GM21717 (cell line): ENCODE measurements at regions not wholly inside any gene's neighbourhood (a gene's known extent, or its start where the extent isn't known, plus 50 kb on each side); places are given as distances from the start of the nearest gene placed in this dataset.
"Not testable (repeated sequence)": the region's sequence is repeated elsewhere in the genome, so short reads cannot be mapped to it uniquely, and the experiment has no call there.

Experiments used
- ATAC-seq: cut with Tn5 transposase; IDR thresholded peaks from one replicate; pipeline ENCODE4 v1.9.1; 2021; ENCODE audit warnings: mild to moderate bottlenecking, moderate library complexity; ENCODE audit not compliant: unreplicated experiment

DNA sequence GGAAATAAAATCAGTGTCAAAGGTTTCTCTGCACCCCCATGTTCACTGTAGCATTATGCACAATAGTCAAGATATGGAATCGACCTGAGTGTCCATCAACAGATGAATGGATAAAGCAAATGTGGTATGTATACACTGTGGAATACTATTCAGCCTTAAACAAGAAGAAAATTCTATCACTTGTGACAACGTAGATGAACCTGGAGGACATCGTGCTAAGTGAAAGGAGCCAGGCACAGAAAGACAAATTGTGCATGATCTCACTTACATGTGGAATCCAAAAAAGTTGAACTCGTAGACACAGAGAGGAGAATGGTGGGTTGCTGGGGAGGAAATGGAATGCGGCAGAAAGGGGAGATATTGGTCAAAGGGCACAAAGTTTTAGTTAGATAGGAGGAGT is 136.3 kb upstream of the ESR1 start:
- ATAC-seq = no peak

DNA sequence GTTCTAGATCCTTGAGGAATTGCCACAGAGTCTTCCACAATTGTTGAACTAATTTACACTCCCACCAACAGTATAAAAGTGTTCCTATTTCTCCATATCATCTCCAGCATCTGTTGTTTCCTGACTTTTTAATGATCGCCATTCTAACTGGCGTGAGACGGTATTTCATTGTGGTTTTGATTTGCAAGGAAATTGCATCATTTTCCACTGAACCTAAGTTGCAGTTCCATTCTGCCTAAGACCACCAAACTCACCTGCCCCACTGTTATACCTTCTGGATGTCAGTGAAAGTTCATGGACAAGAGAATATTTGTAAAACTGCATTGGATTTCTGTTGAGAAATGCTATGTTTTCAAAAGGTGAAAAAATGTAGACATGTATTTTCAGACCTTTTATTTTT is 132.9 kb upstream of the ESR1 start:
- no peak for ATAC-seq

DNA sequence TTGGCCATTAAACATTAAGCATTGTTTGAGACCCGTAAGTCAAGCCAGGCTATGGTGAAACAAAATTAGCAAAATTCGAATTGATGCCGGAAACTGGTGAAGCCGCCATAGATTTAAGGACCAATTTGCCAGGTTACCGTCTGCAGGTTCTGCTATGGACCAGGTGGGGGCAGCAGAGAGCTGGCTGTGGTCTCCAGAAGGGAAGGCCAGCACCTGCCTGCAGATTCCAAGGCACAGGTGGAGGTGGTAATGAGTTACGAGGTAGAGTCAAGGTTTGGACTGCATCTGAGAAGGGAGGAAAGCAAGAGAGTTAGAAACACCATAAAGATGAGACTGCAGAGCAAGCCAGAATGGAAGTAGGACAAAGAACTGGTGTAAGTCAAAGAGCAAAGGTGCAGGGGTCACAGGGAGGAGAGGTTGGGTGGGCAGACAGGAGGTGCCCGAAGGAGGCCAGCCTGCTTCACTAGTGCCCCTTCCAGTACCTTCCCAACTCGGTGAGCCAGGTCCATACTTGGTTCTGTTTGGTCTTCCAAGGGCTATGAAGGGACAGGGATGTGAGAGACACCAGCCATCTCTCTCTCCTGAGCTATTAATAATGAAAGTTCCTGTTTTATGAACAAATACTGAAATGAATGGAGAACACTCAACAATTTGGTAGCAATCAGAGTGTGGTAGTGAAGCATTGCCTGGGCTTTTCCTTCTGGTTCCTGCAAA is 131.6 kb upstream of the ESR1 start:
- peak; percentile 96 for ATAC-seq

DNA sequence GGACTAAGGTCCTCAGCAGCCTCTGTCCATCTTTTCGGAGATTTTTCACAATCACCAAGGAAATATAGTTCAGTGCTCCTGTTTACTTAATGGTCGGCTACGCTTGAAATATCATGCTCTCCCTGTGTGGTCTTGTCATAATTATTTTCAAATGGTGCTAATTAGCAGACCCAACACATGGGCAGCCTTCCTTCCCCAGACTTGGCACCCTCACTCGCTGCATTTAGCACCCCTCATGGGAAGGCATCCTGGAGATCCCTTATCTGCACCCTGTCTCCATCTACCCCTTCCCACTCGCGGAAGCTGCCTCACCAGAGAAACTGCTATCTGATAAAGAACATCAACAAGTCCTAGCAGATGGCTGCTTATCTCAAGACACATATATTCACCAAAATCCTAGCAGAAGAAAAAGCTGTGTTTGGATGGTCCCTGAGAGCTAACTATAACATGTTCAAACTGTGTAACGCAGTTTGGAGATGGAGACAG is 131.0 kb upstream of the ESR1 start:
- no peak for ATAC-seq

DNA sequence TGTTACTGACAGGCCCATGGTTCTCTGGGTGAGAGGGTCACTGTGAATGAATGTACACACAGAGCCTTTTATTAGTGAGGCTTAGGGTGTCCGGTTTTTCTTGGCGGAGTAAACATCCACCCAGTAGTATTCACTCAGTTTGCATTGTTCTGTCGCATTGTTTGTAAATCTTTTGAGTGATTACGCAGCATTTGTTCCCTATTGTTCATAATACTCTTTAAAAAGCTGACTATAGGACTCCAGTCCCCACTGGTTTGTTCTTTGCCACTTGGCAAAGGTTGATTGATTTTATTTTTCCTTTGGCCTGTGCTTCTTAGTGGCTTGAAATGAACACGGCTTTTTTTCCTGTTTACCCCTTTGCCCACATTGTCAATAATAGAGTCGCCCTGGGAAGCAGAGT is 130.1 kb upstream of the ESR1 start:
- ATAC-seq = no peak

DNA sequence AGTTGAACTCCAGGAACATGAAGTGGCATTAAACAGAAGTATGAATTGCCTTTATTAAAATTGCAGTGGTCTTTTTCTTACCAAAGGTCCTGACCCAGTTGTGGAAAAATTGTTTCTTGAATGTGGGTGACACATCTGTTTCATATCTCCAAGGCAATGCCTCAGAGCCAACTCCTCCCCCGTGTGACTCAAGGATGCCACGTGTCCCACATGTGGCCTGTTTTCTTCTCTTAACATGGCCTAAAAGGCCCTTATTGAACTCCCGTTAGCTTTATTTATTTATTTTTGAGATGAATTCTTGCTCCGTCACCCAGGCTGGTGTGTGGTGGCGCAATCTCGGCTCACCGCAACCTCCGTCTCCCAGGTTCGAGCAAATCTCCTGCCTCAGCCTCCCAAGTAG is 128.4 kb upstream of the ESR1 start:
- ATAC-seq = no peak

DNA sequence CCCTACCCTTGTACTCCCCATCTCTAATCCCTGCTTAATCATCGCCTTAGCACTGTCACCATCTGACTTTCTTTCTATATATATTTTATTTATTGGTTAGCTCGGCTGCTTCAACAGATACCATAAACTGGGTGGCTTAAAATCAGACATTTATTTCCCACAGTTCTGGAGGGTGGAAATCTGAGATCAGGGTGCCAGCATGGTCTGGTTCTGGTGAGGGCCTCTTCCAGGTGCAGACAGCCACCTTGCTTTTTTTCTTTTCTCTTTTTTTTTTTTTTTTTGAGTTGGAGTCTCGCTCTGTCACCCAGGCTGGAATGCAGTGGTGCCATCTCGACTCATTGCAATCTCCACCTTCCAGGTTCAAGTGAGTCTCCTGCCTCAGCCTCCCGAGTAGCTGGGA is 127.5 kb upstream of the ESR1 start:
- ATAC-seq = no peak

DNA sequence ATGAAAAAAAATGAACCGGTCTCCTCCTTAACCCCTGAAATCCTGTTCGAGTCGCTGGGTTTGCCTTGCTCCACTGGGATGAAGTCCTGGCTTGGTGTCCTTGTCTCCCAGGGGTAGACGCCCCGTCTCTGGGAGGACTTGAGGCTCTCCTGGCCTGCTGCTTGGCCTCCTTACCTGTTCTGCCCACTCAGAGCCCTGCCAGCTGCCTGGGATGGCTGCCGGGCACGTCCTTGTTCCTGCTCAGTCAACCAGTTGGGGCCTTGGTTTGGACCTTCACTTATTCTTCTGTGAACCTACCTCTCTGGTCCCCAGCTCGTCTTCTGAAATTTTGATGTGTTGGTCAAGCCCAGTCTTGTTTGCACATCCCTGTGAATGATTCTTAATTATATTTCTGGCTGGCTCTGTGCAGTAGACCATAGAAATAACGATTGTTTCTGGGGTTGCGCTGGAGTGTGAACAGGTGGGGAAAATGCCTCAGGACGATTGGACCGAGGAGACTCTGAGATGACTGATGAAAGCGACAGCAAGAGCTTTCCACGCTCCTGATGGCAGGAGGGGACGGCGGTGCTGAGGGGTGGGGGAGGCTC is 126.5 kb upstream of the ESR1 start:
- ATAC-seq = no peak

DNA sequence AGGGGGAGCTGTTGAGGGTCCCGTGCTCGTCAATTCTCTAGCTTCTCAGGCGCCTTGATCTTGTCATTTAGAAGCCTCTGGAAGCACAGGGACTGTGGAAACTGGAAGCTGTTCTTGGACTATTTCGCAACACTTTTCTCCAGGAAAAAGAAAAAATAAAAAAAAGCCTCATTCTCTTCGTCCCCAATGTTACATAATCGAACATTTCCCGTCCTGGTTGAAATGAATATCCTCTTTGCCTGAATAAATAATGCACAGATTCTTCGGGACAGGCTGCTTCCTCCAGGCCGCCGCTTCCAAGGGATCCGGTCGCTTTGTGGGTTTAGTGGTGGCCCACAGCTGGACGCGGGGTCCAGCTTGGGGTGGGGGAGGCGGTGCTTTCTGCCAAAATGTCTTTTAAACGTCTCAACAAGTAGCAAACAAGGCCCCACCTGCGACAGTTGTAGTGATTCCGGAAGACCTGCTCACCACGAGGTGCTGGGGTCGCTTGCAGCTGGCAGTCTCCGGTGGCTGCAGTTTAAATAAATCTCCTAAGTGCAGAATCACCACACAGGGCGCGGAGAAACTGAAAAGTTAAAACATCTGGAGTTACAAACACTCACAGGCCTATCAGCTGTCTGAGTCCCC is 125.9 kb upstream of the ESR1 start:
- no peak for ATAC-seq

DNA sequence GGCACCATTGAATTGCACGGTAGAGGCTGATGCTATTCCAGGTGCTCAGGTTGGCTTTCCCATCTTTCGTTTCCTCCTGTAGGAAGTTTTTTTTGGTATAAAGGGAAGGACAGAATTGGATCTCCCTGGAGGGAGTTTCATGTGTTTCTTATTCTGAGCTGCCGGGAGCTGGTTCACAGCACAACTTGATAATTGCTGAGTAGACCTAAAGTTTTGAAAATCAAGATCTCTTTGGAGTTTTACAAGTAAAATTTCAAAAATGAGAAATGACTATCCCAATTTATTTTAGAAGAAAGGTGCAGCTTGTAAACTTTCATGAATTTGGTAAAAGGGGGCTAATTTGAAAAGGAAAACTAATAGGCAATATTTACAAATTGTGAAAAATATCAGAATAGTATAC is 125.2 kb upstream of the ESR1 start:
- ATAC-seq = no peak

DNA sequence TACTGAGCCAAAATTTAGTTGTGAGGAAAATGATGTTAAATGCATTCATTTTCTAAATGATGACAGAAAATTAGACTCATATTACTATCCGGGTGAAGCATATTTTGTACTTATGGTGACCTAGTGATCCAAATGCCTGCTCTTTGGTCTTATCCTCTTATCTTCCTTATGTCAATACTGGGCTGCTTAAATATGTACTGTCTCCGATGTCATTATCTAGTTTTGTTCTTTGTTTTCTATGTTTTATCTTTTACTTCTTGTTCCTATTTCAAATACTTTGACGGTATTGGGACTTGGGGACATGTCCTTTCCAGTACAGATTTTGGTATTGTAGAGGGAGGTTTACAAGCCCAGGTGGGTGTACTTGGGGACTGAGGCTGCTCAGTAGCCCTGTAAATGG is 124.6 kb upstream of the ESR1 start:
- ATAC-seq = no peak

DNA sequence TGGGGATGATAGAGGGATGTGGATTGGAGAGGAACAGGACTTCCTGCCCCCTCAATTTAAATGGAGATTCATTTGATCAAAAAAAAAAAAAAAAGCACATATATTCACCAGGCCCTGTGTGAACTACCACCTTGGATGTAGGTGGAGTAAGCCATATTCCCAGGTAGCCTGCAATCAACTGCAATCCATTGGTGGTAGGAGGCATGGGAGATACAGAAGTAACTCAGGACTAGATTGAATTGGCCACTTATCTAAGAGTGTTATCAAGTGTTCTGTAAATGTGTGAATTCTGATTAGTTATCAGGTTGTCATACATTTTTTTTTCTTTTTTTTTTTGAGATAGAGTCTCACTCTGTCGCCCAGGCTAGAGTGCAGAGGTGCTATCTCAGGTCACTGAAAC is 124.1 kb upstream of the ESR1 start:
- ATAC-seq = no peak

DNA sequence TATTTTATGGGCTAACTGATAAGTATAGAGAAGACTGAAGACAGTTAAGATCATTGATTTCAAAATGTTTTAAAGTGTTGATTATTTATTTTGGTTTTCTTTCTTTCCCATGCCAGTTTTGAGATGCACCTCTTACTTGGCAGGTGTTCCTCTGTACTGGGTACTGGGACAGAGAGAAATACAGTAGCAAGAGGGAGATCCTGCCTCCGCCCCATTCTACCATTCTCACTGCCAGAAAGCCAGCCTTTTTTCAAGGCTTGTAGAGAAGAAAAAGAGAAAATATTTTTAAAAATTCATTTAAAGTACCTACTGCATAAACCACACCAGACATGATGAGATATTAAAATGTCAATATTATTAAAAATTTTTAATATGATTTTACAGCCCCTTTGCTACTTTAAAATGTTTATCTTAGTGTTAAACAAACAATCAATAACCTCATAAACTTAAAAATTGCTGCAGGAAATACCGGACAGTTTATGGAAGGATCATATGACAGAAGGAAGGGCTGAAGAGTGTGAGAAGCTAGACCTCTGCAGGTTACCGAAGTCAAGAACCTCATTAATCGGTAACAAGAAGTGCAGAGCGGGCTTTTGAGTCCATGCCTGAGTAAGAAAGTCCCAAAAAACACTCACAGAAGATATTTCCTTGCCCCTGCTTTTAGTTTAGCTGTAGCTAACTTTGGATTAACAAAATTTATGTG is 117.8 kb upstream of the ESR1 start:
- ATAC-seq = no peak

DNA sequence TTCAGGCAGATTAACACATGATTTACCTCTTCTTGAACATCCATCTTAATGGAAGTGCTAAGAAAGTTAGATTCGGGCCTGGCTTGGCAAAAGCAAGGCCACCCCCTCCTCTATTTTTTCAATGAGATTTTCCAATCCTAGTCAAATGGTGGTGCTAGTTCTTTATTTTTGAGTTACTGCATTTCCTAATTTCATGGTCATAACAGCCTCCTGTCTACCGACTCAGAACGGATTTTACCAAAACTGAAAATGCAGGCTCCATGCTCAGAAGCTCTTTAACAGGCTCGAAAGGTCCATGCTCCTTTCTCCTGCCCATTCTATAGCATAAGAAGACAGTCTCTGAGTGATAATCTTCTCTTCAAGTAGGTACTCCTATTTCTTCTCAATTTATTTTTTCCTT is 117.2 kb upstream of the ESR1 start:
- peak; percentile 44 for ATAC-seq

DNA sequence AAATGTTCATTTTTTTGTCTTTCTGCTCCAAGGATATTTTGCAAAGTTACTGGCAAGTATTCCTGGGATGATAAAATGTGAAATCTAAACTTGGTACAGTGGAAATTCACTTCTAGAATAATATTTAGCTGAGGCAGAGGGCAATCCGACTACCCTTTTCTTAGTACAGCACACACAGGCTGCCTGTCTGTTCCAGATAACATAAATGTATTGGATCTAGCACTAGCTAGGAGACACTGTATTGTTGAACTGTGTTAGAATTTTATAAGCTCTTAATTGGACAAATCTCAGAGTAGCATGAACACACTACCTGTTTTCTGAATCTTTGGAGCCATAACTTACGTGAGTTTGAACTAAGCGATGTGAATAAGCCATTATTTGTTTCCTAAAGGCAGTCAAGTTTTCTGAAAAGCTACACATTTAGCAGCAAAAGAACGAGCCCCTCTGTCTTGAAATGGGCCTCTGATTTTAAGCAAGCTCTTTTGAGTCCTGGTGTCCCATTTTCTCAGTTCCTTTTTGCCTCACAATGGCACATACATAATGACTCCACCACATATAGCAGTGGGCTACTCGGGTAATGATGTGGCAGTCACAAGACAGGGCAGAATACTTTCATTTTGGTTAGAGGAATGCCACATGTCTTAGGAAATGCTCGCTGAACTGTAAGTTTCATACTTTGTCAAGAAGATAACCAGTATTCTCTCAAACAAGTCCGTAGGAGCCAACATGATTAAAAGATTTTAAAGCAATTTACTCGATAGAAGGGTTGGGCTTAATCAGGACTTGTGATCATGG is 116.5 kb upstream of the ESR1 start:
- ATAC-seq = peak; percentile 98

DNA sequence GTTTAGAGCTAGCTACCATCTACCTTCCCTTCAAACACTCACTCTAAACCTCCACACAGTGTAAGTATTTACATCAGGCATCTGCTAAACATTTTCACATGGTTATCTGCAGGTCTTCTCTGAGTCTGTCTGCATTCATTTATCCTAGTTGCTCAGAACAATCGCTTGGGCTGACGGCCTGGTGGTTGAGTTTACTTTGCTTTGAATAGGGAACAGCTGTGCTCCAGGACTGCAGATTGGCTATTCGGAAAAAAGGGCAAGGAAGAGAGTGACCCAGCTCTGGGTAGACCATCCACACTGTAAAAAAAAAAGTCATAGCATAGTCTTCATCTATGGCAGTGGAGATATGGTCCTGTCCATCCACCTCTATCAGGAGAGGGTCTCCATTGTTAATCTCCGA is 115.3 kb upstream of the ESR1 start:
- ATAC-seq = no peak

DNA sequence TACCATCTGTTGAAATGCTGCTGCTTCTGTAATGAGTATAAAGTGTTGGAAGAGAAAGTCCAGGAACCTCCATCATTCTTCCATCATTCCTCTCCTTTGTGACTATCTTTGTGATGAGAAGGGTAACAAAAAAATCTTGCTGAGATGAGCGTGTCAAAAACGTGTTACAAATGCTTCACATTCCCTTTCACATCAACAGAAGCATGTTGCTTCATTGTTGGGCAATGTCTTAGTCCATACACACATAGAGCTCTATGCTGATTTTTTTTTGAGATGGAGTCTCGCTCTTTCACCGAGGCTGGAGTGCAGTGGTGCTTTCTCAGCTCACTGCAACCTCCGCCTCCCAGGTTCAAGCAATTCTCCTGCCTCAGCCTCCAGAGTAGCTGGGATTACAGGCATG is 114.1 kb upstream of the ESR1 start:
- ATAC-seq = no peak

DNA sequence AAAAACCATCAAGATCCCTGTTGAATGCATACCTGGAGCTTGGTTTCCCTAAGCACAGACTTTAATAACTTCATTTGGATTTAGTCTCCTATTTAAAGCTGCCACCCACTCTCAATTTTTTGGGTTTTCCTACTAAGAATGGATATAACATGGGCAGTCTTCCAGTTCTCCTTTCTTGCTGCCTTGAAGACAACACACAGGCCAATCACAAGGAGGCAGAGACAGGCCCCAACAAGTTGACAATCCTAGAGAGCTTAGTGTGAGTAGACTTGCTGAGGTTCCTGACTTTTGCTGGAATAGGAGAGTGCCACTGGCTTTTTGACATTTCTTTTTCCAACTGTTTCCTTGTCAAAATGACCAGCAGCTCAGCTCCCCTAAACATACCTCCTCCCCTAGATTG is 112.3 kb upstream of the ESR1 start:
- ATAC-seq = no peak

DNA sequence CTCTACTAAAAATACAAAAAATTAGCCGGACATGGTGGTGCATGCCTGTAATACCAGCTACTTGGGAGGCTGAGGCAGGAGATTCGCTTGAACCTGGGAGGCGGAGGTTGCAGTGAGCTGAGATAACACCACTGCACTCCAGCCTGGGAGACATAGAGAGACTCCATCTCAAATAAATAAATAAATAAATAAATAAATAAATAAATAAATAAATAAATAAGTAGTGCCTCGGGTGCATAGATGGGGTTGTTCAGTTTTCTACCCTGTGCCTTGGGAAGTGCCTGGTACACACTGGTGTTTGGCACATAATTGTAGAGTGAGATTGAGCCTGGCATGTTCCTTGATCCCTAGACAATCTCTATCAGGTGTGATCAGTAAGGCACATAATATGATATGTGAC is 111.2 kb upstream of the ESR1 start:
- ATAC-seq = not testable (repeated sequence)

DNA sequence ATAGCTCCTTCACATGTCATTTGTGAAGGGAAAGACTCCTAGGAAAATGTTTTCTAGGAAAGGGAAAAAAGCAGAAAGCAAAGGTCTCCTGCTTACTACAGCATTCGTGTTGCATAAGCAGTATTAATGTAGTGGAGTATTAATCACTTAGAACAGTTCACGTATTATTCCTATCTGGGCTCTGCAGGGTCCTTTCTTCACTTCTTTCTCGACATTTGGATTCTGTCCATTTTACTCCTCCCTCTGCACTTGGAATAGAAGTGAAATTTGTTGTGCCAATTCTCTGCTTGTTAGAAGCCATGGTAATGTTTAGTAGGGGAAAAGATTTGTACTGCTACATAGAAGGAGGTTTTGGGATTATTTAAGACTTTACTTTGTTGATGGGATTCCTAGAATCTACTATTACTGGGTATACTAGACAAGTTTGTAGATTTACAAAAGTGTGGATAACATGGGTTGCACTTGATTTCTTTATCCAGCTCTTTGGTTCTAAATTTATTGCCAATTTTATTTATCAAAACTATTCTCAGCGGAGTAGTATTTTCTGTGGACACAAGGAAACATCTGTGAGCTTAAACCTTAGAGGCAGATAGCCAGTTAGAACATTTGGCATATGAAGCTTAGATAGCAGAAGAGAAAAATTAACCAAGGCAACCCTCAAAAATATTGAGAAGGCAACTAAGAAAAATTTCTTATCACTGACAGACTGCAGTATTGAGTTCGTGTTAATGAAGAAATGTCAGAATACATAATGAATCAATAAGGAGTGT is 108.4 kb upstream of the ESR1 start:
- ATAC-seq = no peak
